ENCODE measurements at regions not wholly inside any gene's neighbourhood (a gene's known extent, or its start where the extent isn't known, plus 50 kb on each side); places are given as distances from the start of the nearest gene placed in this dataset.

GRCh38 chr14:94717808-94718207 lies 52.1 kb downstream of the GSC start:
- ATAC-seq (no peak), DNase-seq (no peak)
- Mint-ChIP-seq H3K27me3 (ENCODE audit: low read depth) (peaks cover 2% of the 10 kb centered on the region), H3K4me3 (no peak overlapping the region), H3K4me1 (ENCODE audit: low read depth) (no peaks in the 10 kb centered on the region), H3K9me3 (no peaks in the 10 kb centered on the region), H3K36me3 (ENCODE audit: insufficient read depth) (no peaks in the 10 kb centered on the region)

- no peaks in the 10 kb centered on the region for H3K9me3 Mint-ChIP-seq
- H3K4me1 Mint-ChIP-seq (ENCODE audit: low read depth) = no peaks in the 10 kb centered on the region
- no peak for ATAC-seq
- no peaks in the 10 kb centered on the region for H3K36me3 Mint-ChIP-seq (ENCODE audit: insufficient read depth)
- DNase-seq = no peak
- H3K4me3 Mint-ChIP-seq = no peak overlapping the region
- H3K27me3 Mint-ChIP-seq (ENCODE audit: low read depth) = peaks cover 2% of the 10 kb centered on the region
Measured at GRCh38 chr14:94716976-94717375, 52.9 kb downstream of the GSC start.

GRCh38 chr14:94713115-94713514 lies 56.8 kb downstream of the GSC start:
- Mint-ChIP-seq H3K36me3 (ENCODE audit: insufficient read depth) (no peaks in the 10 kb centered on the region), H3K9me3 (no peaks in the 10 kb centered on the region), H3K4me1 (ENCODE audit: low read depth) (no peaks in the 10 kb centered on the region), H3K27me3 (ENCODE audit: low read depth) (peaks cover 8% of the 10 kb centered on the region), H3K4me3 (no peak overlapping the region)
- ATAC-seq = no peak
- no peak for DNase-seq

- no peak for DNase-seq
- no peaks in the 10 kb centered on the region for H3K9me3 Mint-ChIP-seq
- no peaks in the 10 kb centered on the region for H3K36me3 Mint-ChIP-seq (ENCODE audit: insufficient read depth)
- no peak for ATAC-seq
- H3K4me1 Mint-ChIP-seq (ENCODE audit: low read depth) = no peaks in the 10 kb centered on the region
- no peak overlapping the region for H3K4me3 Mint-ChIP-seq
- H3K27me3 Mint-ChIP-seq (ENCODE audit: low read depth) = peaks cover 22% of the 10 kb centered on the region
Measured at GRCh38 chr14:94710731-94711130, 59.2 kb downstream of the GSC start.

GRCh38 chr14:94707494-94707893 lies 62.4 kb downstream of the GSC start:
- Mint-ChIP-seq H3K36me3 (ENCODE audit: insufficient read depth) (no peaks in the 10 kb centered on the region), H3K9me3 (no peaks in the 10 kb centered on the region), H3K4me1 (ENCODE audit: low read depth) (no peaks in the 10 kb centered on the region), H3K4me3 (no peak overlapping the region), H3K27me3 (ENCODE audit: low read depth) (peaks cover 20% of the 10 kb centered on the region)
- DNase-seq (no peak), ATAC-seq (no peak)

- no peaks in the 10 kb centered on the region for H3K4me1 Mint-ChIP-seq (ENCODE audit: low read depth)
Measured at GRCh38 chr14:94706133-94706532, 63.8 kb downstream of the GSC start.

GRCh38 chr14:94702629-94703028 lies 67.3 kb downstream of the GSC start:
- ATAC-seq = no peak
- no peak for DNase-seq
- Mint-ChIP-seq H3K36me3 (ENCODE audit: insufficient read depth) (no peaks in the 10 kb centered on the region), H3K4me1 (ENCODE audit: low read depth) (no peaks in the 10 kb centered on the region), H3K4me3 (no peak overlapping the region), H3K9me3 (no peaks in the 10 kb centered on the region), H3K27me3 (ENCODE audit: low read depth) (peaks cover 14% of the 10 kb centered on the region)

More at GRCh38 chr14:94706133-94706532, 63.8 kb downstream of the GSC start:
- Mint-ChIP-seq H3K9me3 (no peaks in the 10 kb centered on the region), H3K27me3 (ENCODE audit: low read depth) (peaks cover 14% of the 10 kb centered on the region), H3K36me3 (ENCODE audit: insufficient read depth) (no peaks in the 10 kb centered on the region), H3K4me3 (no peak overlapping the region)
- DNase-seq = no peak
- ATAC-seq = no peak

- DNase-seq = no peak
- ATAC-seq = no peak
Measured at GRCh38 chr14:94701861-94702370, 68.0 kb downstream of the GSC start.

GRCh38 chr14:94700336-94700735 lies 69.6 kb downstream of the GSC start:
- no peaks in the 10 kb centered on the region for H3K9me3 Mint-ChIP-seq
- no peak overlapping the region for H3K4me3 Mint-ChIP-seq
- DNase-seq (no peak), ATAC-seq (no peak)
- no peaks in the 10 kb centered on the region for H3K36me3 Mint-ChIP-seq (ENCODE audit: insufficient read depth)
- H3K4me1 Mint-ChIP-seq (ENCODE audit: low read depth) = no peaks in the 10 kb centered on the region
- H3K27me3 Mint-ChIP-seq (ENCODE audit: low read depth) = peaks cover 4% of the 10 kb centered on the region

More at GRCh38 chr14:94701861-94702370, 68.0 kb downstream of the GSC start:
- no peak overlapping the region for H3K4me3 Mint-ChIP-seq
- H3K9me3 Mint-ChIP-seq = no peaks in the 10 kb centered on the region
- H3K27me3 Mint-ChIP-seq (ENCODE audit: low read depth) = peaks cover 7% of the 10 kb centered on the region
- no peaks in the 10 kb centered on the region for H3K36me3 Mint-ChIP-seq (ENCODE audit: insufficient read depth)
- no peaks in the 10 kb centered on the region for H3K4me1 Mint-ChIP-seq (ENCODE audit: low read depth)

GRCh38 chr14:94699831-94700230 lies 70.1 kb downstream of the GSC start:
- H3K27me3 Mint-ChIP-seq (ENCODE audit: low read depth) = peaks cover 4% of the 10 kb centered on the region
- DNase-seq = no peak
- no peak for ATAC-seq
- H3K4me3 Mint-ChIP-seq = no peak overlapping the region
- H3K9me3 Mint-ChIP-seq = no peaks in the 10 kb centered on the region
- H3K4me1 Mint-ChIP-seq (ENCODE audit: low read depth) = no peaks in the 10 kb centered on the region
- no peaks in the 10 kb centered on the region for H3K36me3 Mint-ChIP-seq (ENCODE audit: insufficient read depth)

GRCh38 chr14:94697773-94698556 lies 71.9 kb downstream of the GSC start:
- no peaks in the 10 kb centered on the region for H3K4me1 Mint-ChIP-seq (ENCODE audit: low read depth)
- H3K4me3 Mint-ChIP-seq = no peak overlapping the region
- ATAC-seq (no peak), DNase-seq (no peak)
- no peaks in the 10 kb centered on the region for H3K36me3 Mint-ChIP-seq (ENCODE audit: insufficient read depth)
- H3K9me3 Mint-ChIP-seq = no peaks in the 10 kb centered on the region
- H3K27me3 Mint-ChIP-seq (ENCODE audit: low read depth) = peaks cover 4% of the 10 kb centered on the region

- no peak for ATAC-seq
- H3K36me3 Mint-ChIP-seq (ENCODE audit: insufficient read depth) = no peaks in the 10 kb centered on the region
- no peaks in the 10 kb centered on the region for H3K4me1 Mint-ChIP-seq (ENCODE audit: low read depth)
- no peak for DNase-seq
- peaks cover 4% of the 10 kb centered on the region for H3K27me3 Mint-ChIP-seq (ENCODE audit: low read depth)
- no peaks in the 10 kb centered on the region for H3K9me3 Mint-ChIP-seq
- no peak overlapping the region for H3K4me3 Mint-ChIP-seq
Measured at GRCh38 chr14:94696518-94696917, 73.4 kb downstream of the GSC start.

GRCh38 chr14:94695231-94695630 lies 74.7 kb downstream of the GSC start:
- H3K4me3 Mint-ChIP-seq = no peak overlapping the region
- no peaks in the 10 kb centered on the region for H3K4me1 Mint-ChIP-seq (ENCODE audit: low read depth)
- H3K36me3 Mint-ChIP-seq (ENCODE audit: insufficient read depth) = no peaks in the 10 kb centered on the region
- H3K9me3 Mint-ChIP-seq = no peaks in the 10 kb centered on the region
- no peak for DNase-seq
- ATAC-seq = no peak
- H3K27me3 Mint-ChIP-seq (ENCODE audit: low read depth) = peaks cover 6% of the 10 kb centered on the region

GRCh38 chr14:94691660-94692034 lies 78.3 kb downstream of the GSC start:
- peaks cover 17% of the 10 kb centered on the region for H3K27me3 Mint-ChIP-seq (ENCODE audit: low read depth)
- no peaks in the 10 kb centered on the region for H3K9me3 Mint-ChIP-seq
- H3K36me3 Mint-ChIP-seq (ENCODE audit: insufficient read depth) = no peaks in the 10 kb centered on the region
- DNase-seq (no peak), ATAC-seq (no peak)
- H3K4me1 Mint-ChIP-seq (ENCODE audit: low read depth) = no peaks in the 10 kb centered on the region
- no peak overlapping the region for H3K4me3 Mint-ChIP-seq

- H3K4me3 Mint-ChIP-seq = no peak overlapping the region
- H3K27me3 Mint-ChIP-seq (ENCODE audit: low read depth) = peaks cover 17% of the 10 kb centered on the region
- no peaks in the 10 kb centered on the region for H3K36me3 Mint-ChIP-seq (ENCODE audit: insufficient read depth)
- H3K9me3 Mint-ChIP-seq = no peaks in the 10 kb centered on the region
- ATAC-seq (no peak), DNase-seq (no peak)
- no peaks in the 10 kb centered on the region for H3K4me1 Mint-ChIP-seq (ENCODE audit: low read depth)
Measured at GRCh38 chr14:94690896-94691659, 78.8 kb downstream of the GSC start.

Data from activated T-cell treated with anti-CD3 and anti-CD28 coated beads, Interleukin-2, amount 50 U/mL, for 4 hours (primary cell).